Calu3 (cell line): ENCODE measurements at regions not wholly inside any gene's neighbourhood (a gene's known extent, or its start where the extent isn't known, plus 50 kb on each side); places are given as distances from the start of the nearest gene placed in this dataset.

Experiments used
- BruUV-seq: library from RNA; stranded (reverse); fragments of 400-500 nt; replicated peaks from 2 replicates; lab custom pipeline; 2021; lab: Mats Ljungman, UMichigan
- CTCF ChIA-PET: fragments of 300-600 bp; sonication (Branson Sonifier 250); formaldehyde crosslinking; loops from one replicate; lab custom pipeline; 2022; ENCODE audit warnings: antibody characterized with exemption; lab: Charles Lee
- DNase-seq: peaks from one replicate; pipeline ENCODE4 v3.0.0; 2022
- H3K27ac Mint-ChIP-seq: one replicate; pipeline ENCODE4 v1.8.0; 2022; ENCODE audit warnings: mixed read lengths; ENCODE audit not compliant: unreplicated experiment
- H3K27me3 Mint-ChIP-seq: one replicate; pipeline ENCODE4 v1.8.0; 2022; ENCODE audit warnings: mixed read lengths; ENCODE audit not compliant: unreplicated experiment
- H3K36me3 Mint-ChIP-seq: one replicate; pipeline ENCODE4 v1.8.0; 2022; ENCODE audit warnings: mild to moderate bottlenecking, moderate library complexity, mixed read lengths; ENCODE audit not compliant: insufficient read depth, unreplicated experiment
- H3K4me1 Mint-ChIP-seq: one replicate; pipeline ENCODE4 v1.8.0; 2022; ENCODE audit warnings: mild to moderate bottlenecking, low read depth, mixed read lengths; ENCODE audit not compliant: unreplicated experiment
- H3K4me3 Mint-ChIP-seq: one replicate; pipeline ENCODE4 v1.8.0; 2022; ENCODE audit warnings: mild to moderate bottlenecking, low read depth, moderate library complexity, mixed read lengths; ENCODE audit not compliant: unreplicated experiment
- H3K9me3 Mint-ChIP-seq: one replicate; pipeline ENCODE4 v1.8.0; 2022; ENCODE audit warnings: low read depth, mixed read lengths; ENCODE audit not compliant: unreplicated experiment
- intact Hi-C: fragments of 100-400 bp; cut with micrococcal nuclease; formaldehyde crosslinking; loops from one replicate; pipeline ENCODE4 v1.10.0; 2022; ENCODE audit not compliant: unreplicated experiment
- TF ChIP-seq, protein P1 (sequence below): fragments of 200-600 bp; IDR thresholded peaks from one replicate; pipeline ENCODE4 v1.8.0; 2022; ENCODE audit warnings: antibody characterized with exemption; ENCODE audit not compliant: unreplicated experiment

- DNase-seq = no peak
- no peak overlapping the region for H3K27ac Mint-ChIP-seq
These were observed 62.6 kb upstream of the GHITM start for GRCh38 chr10:84076540-84077195.

DNA sequence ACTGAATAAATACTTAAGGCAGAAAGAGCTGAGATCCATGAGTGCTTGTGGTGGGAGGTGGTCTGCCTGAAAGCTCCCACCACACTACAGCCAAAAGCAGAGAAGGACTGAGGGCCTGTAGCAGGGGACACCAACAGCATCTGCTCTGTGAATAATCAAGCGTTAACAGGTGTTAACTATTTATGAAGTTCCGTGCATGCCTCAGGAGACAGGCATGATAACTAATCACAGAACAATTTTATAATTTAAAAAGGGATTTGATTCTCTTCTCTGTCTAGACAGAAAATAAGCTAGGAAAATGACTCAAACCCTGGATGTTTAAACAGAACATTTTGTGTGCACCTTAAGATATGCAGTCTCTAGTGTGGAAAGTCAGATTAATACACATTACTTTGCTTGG lies 61.5 kb upstream of the GHITM start:
- no peak overlapping the region for H3K27ac Mint-ChIP-seq
- intact Hi-C loops = no loop called here
- H3K4me1 Mint-ChIP-seq = no peaks in the 10 kb centered on the region
- no TSS peak for BruUV-seq
- no peak overlapping the region for H3K4me3 Mint-ChIP-seq
- TF ChIP-seq, protein P1, sequence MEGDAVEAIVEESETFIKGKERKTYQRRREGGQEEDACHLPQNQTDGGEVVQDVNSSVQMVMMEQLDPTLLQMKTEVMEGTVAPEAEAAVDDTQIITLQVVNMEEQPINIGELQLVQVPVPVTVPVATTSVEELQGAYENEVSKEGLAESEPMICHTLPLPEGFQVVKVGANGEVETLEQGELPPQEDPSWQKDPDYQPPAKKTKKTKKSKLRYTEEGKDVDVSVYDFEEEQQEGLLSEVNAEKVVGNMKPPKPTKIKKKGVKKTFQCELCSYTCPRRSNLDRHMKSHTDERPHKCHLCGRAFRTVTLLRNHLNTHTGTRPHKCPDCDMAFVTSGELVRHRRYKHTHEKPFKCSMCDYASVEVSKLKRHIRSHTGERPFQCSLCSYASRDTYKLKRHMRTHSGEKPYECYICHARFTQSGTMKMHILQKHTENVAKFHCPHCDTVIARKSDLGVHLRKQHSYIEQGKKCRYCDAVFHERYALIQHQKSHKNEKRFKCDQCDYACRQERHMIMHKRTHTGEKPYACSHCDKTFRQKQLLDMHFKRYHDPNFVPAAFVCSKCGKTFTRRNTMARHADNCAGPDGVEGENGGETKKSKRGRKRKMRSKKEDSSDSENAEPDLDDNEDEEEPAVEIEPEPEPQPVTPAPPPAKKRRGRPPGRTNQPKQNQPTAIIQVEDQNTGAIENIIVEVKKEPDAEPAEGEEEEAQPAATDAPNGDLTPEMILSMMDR = no peak
- CTCF ChIA-PET = interaction anchor here (0.5 kb wide), 1 partner anchor 42 kb away, joined by 3 read pairs; no protein-coding TSS in a partner anchor
- no peaks in the 10 kb centered on the region for H3K36me3 Mint-ChIP-seq
- DNase-seq = no peak
- H3K27me3 Mint-ChIP-seq = no peaks in the 10 kb centered on the region
- no peaks in the 10 kb centered on the region for H3K9me3 Mint-ChIP-seq

More at GRCh38 chr10:84076540-84077195, 62.6 kb upstream of the GHITM start:
- intact Hi-C loops = no loop called here
- TF ChIP-seq, protein P1 = no peak
- BruUV-seq = no TSS peak
- CTCF ChIA-PET = no interaction called here
- Mint-ChIP-seq H3K9me3 (no peaks in the 10 kb centered on the region), H3K4me3 (no peak overlapping the region), H3K27me3 (no peaks in the 10 kb centered on the region), H3K4me1 (no peaks in the 10 kb centered on the region), H3K36me3 (no peaks in the 10 kb centered on the region)

DNA sequence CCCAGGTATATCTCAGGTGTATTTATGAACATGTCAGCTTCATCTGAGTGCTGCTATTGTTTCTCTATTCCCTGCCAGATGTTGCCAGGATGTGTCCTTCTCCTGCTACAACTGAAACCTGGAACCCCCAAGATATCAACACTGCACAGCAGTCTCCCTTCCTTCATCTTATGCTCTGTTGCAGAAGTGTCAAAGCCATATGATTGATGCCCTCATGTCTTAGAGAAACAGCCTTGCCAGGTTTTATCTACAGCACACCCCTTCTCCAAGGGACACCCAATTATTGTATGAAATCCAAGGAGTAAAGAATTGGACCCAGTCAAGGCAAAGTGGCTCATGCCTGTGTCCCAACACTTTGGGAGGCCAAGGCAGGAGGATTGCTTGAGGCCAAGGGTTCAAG lies 60.5 kb upstream of the GHITM start:
- H3K27me3 Mint-ChIP-seq = no peaks in the 10 kb centered on the region
- H3K4me1 Mint-ChIP-seq = no peaks in the 10 kb centered on the region
- H3K4me3 Mint-ChIP-seq = no peak overlapping the region
- TF ChIP-seq, protein P1 = no peak
- intact Hi-C loops = no loop called here
- CTCF ChIA-PET = no interaction called here
- DNase-seq = no peak
- no peaks in the 10 kb centered on the region for H3K9me3 Mint-ChIP-seq
- no TSS peak for BruUV-seq
- no peak overlapping the region for H3K27ac Mint-ChIP-seq
- no peaks in the 10 kb centered on the region for H3K36me3 Mint-ChIP-seq

GRCh38 chr10:84084342-84084741 lies 55.0 kb upstream of the GHITM start:
- intact Hi-C loops = no loop called here
- H3K4me3 Mint-ChIP-seq = no peak overlapping the region
- no peaks in the 10 kb centered on the region for H3K4me1 Mint-ChIP-seq
- CTCF ChIA-PET = interaction anchor here (0.6 kb wide), 1 partner anchor 200 kb away, joined by 4 read pairs; no protein-coding TSS in a partner anchor
- TF ChIP-seq, protein P1 = no peak
- no peak for DNase-seq
- no peak overlapping the region for H3K27ac Mint-ChIP-seq
- no peaks in the 10 kb centered on the region for H3K27me3 Mint-ChIP-seq
- no TSS peak for BruUV-seq
- H3K9me3 Mint-ChIP-seq = no peaks in the 10 kb centered on the region
- no peaks in the 10 kb centered on the region for H3K36me3 Mint-ChIP-seq
